NCI-H82 (cell line): ENCODE measurements at regions not wholly inside any gene's neighbourhood (a gene's known extent, or its start where the extent isn't known, plus 50 kb on each side); places are given as distances from the start of the nearest gene placed in this dataset.
A peak's percentile ranks its signal among the peaks of the same experiment; 100 is the strongest.
"Not testable (repeated sequence)": the region's sequence is repeated elsewhere in the genome, so short reads cannot be mapped to it uniquely, and the experiment has no call there.

Experiments
- DNase-seq: peaks from one replicate; lab custom pipeline; 2025; lab: John Stamatoyannopoulos, UW

GRCh38 chr1:83239568-83239967, 759.4 kb downstream of the TTLL7 start:
- DNase-seq = not testable (repeated sequence)

- not testable (repeated sequence) for DNase-seq
These were observed 760.3 kb downstream of the TTLL7 start for GRCh38 chr1:83238654-83239053.

DNA sequence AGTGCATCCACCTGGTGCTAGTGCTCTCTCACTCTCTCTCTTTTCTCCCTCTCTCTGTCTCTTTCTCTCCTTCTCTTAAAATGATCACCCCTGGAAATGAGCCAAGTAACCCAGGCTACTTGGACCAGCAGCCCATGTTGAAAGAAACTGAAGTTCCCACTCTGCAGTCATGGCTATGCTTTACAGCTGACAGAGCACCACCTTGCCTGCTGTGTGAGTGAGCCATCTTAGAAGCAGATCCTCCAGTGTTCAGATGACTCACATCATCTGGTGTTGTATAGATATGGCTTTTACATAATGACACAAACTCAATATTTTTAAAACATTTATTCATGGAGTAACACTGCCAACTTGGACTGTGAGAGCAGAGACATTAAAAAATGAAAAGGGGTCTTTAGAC, 779.1 kb downstream of the TTLL7 start:
- DNase-seq = not testable (repeated sequence)

GRCh38 chr1:83218036-83218716, 780.8 kb downstream of the TTLL7 start:
- DNase-seq = not testable (repeated sequence)

DNA sequence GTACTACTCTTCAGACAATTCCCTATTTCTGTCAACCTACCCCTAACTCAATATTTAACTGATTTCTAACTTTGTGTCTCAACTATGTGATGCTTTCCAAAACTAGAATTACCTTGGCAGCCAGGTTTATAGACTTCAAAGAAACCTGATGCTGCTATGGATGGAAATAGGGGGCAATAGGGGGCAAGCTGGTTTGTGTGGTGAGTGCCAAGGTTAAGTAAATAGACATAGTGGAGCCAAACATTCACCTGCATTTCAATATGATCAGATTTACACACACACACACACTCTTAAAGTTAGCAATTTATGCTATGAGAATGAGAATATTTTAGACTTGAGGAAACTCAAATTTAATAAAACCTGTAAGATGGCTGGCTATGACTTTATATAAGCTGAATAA, 784.6 kb downstream of the TTLL7 start:
- not testable (repeated sequence) for DNase-seq

GRCh38 chr1:83213648-83214047, 785.3 kb downstream of the TTLL7 start:
- not testable (repeated sequence) for DNase-seq

DNA sequence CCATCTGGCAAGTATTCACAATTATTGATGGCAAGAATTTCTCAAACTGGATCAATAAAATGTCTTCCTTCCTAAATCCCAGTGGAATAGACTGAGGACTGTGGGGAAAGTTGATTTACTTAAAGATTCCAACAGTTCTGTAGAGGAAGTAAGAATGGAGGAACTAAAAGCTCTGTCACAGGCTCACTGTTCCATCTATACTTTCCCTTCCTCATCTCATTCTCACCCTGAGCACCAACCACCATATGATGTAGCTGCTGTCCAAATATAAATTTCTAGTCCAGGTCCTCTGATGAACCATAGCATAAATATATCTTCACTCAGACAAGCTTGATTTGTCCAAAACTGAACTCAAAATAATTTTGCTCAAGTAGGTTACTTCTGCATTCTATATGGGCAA, 786.9 kb downstream of the TTLL7 start:
- not testable (repeated sequence) for DNase-seq

- DNase-seq = not testable (repeated sequence)
These were observed 790.4 kb downstream of the TTLL7 start for GRCh38 chr1:83208540-83208939.

GRCh38 chr1:83194610-83195009, 804.3 kb downstream of the TTLL7 start:
- DNase-seq = not testable (repeated sequence)

DNA sequence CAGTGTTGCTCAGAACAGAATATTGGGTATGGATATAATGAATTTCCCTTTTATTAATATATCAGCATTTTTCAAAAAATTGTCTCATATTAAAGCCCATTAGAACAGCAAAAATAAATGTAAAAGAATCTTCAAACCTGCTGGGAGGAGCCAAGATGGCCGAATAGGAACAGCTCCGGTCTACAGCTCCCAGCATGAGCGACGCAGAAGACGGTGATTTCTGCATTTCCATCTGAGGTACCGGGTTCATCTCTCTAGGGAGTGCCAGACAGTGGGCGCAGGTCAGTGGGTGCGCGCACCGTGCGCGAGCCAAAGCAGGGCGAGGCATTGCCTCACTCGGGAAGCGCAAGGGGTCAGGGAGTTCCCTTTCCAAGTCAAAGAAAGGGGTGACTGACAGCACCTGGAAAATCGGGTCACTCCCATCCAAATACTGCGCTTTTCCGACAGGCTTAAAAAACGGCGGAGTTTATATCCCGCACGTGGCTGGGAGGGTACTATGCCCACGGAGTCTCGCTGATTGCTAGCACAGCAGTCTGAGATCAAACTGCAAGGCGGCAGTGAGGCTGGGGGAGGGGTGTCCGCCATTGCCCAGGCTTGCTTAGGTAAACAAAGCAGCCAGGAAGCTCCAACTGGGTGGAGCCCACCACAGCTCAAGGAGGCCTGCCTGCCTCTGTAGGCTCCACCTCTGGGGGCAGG, 816.8 kb downstream of the TTLL7 start:
- DNase-seq = peak; percentile 4

DNA sequence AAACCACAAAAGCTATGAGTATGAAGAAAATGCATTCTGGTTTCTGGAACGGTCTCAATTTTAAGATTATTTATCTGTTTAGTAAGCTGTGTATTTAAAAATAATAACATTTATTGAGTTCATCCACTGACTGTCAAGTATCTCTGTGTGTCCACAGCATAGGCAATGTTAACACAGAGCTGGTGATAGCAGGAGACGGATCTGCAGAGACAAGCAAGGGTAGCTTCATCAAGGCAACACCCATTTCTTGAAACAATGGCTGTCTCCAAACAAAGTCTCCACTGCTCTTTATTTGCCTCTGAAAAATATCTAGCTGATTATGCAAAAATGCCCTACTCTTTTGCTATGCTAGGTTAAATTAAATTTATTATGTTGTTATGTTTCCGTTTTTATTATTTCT, 818.3 kb downstream of the TTLL7 start:
- DNase-seq = not testable (repeated sequence)

DNA sequence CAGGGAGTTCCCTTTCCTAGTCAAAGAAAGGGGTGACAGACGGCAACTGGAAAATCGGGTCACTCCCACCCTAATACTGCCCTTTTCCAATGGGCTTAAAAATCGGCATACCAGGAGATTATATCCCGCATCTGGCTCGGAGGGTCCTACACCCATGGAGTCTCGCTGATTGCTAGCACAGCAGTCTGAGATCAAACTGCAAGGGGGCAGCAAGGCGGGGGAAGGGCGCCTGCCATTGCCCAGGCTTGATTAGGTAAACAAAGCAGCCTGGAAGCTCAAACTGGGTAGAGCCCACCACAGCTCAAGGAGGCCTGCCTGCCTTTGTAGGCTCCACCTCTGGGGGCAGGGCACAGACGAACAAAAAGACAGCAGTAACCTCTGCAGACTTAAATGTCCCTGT, 831.3 kb downstream of the TTLL7 start:
- DNase-seq = not testable (repeated sequence)

GRCh38 chr1:83163879-83164475, 835.0 kb downstream of the TTLL7 start:
- DNase-seq = not testable (repeated sequence)

GRCh38 chr1:83158924-83159323, 840.0 kb downstream of the TTLL7 start:
- DNase-seq = not testable (repeated sequence)

- DNase-seq = not testable (repeated sequence)
These were observed 844.6 kb downstream of the TTLL7 start for GRCh38 chr1:83154306-83154705.

- DNase-seq = not testable (repeated sequence)
These were observed 847.6 kb downstream of the TTLL7 start for GRCh38 chr1:83151167-83151898.

GRCh38 chr1:83150479-83150878, 848.5 kb downstream of the TTLL7 start:
- DNase-seq = not testable (repeated sequence)

DNA sequence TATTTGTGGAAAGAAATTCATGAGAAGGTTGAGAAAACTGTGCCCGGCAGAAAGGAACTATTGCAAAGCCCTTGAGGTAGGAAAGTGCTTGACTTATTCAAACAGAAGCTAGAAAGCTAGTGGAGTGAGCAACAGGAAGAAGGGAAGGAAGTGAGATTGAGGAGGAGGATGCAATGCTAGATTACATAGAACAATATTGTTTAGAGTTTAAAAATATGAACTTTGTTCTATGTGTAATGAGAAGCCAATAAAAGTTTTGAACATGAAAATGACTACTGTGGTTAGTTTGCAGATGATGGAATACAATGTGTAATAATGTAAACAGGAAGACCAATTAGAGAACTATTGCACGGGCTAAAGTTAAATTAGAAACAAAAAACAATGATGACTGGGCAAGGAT, 853.1 kb downstream of the TTLL7 start:
- DNase-seq = not testable (repeated sequence)

DNA sequence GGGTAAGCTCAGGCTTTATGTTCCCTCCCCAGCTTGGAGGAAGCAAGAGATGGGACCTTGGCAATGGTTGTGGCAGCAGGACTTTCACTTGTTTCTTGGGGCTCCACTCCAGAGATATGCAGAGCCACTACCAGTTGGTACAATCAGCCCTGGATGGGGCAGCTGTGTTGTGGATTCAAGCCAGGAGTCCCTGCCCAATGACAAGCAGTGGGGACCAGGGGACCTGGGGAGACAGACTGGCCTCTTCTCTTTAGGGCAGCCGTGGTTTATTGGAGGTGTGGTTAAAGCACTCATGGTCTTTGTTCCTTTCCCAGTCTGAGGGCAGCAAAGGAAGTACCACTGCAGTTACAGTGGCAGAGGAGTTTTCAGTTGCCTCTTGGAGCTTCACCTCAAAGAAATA, 856.1 kb downstream of the TTLL7 start:
- not testable (repeated sequence) for DNase-seq

DNA sequence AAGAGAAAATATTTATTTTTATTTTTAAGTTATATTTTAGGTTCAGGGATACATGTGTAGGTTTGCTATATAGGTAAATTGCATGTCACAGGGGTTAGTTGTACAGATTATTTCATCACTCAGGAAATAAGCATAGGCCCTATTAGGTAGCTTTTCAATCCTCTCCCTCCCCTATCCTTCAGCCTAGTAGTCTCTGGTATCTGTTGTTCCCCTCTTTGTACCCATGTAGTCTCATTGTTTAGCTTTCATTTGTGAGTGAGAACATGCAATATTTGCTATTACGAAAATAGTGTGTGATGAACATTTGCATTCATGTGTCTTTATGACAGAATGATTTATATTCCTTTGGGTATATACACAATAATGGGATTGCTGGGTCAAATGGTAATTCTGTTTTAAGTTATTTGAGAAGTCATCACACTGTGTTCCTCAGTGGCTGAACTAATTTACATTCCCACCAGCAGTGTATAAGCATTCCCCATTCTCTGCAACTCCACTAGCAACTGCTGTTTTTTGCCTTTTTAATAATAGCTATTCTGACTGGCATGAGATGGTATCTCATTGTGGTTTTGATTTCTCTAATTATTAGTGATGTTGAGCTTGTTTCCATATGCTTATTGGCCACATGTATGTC, 863.3 kb downstream of the TTLL7 start:
- not testable (repeated sequence) for DNase-seq

GRCh38 chr1:83134322-83135014, 864.5 kb downstream of the TTLL7 start:
- not testable (repeated sequence) for DNase-seq
